ENCODE measurements at regions not wholly inside any gene's neighbourhood (a gene's known extent, or its start where the extent isn't known, plus 50 kb on each side); places are given as distances from the start of the nearest gene placed in this dataset.

- TF ChIP-seq POLR2A (IDR thresholded peaks at IDR 0.05) (no peak), CTCF (IDR thresholded peaks at IDR 0.05) (no peak)
Observed at GRCh38 chr12:5195244-5195643, 151.6 kb downstream of the KCNA5 start.
